GM19395 (cell line): ENCODE measurements at regions not wholly inside any gene's neighbourhood (a gene's known extent, or its start where the extent isn't known, plus 50 kb on each side); places are given as distances from the start of the nearest gene placed in this dataset.
"Not testable (repeated sequence)": the region's sequence is repeated elsewhere in the genome, so short reads cannot be mapped to it uniquely, and the experiment has no call there.

Experiments
- ATAC-seq: cut with Tn5 transposase; IDR thresholded peaks from one replicate; pipeline ENCODE4 v1.9.1; 2021; ENCODE audit warnings: mild to moderate bottlenecking, moderate library complexity; ENCODE audit not compliant: unreplicated experiment

DNA sequence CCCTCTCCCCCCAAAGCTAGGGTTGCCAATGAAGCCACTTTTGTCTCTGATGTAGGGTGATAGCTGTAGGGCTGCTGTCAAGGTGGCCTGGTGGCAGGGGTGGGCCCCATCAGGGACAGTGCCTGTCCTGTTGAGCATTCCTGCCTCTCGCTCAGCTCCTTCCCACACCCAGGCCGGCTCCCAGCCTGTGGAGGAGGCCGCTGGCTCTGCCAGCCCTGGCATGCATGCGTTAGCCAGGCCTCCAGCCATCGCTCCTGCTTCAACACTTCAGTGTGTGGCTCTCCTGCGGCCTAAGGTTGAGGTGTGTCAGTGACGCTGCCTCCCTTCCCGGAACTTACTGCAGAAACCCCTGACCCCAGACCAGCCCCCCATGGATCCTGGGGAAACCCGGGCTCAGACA lies 194.5 kb downstream of the TBC1D2B start:
- not testable (repeated sequence) for ATAC-seq

DNA sequence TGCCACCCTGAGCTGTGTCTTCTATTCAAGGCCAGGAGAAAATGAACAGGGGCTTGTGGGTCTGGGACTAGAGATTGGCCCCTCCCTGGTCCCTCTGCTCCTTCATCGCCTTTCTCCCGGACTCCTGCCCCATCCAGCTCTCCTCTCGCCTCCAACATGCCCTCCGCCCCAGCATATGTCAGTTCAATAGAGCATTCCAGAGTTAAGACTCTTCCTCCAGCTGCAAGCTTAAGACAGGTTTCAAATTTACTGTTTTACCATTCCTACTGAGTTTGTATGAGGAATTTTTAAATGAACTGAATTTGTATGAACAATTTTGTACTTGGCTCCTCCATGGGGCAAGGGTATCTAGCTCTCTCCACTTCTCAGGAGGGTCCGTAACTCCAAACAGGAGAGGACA lies 195.6 kb downstream of the TBC1D2B start:
- ATAC-seq = no peak

DNA sequence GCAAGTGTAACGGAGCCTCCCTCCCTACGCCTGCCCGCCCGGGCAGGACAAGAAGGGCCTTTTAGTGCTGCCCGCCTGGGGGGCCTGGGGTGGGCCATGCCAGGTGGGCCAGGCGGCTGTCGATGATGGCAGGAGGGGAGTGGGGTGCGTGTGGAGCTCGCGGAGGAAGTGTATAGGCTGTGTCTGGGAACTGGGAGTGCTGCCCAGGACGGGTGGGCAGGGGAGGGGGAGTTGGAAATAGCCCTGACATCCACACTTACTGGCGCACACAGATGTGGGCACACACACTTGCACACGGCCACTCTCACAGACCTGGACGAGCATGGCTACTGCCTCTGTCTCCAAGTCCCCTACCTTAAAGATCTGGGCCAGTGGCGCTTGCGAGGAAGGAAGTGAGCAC lies 196.0 kb downstream of the TBC1D2B start:
- ATAC-seq = not testable (repeated sequence)

DNA sequence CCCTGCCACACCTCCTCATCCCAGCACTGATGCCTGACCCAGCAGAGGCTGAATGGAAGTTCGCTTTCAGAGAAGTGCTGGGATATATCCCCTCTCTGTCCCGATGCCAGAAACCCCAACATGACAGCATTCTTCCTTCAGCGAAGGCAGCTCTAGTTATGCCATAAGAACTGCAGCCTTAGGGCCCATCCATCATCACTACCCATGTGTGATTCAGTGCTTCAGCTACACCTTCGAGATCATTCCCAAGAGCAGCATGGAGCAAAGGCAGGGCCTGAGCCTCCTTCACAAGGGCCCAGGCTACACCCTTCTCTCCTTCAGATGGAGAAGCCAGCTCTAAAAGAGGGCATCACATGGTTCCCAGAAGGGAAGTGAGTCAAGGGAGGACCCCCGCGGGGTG lies 198.0 kb downstream of the TBC1D2B start:
- ATAC-seq = not testable (repeated sequence)

DNA sequence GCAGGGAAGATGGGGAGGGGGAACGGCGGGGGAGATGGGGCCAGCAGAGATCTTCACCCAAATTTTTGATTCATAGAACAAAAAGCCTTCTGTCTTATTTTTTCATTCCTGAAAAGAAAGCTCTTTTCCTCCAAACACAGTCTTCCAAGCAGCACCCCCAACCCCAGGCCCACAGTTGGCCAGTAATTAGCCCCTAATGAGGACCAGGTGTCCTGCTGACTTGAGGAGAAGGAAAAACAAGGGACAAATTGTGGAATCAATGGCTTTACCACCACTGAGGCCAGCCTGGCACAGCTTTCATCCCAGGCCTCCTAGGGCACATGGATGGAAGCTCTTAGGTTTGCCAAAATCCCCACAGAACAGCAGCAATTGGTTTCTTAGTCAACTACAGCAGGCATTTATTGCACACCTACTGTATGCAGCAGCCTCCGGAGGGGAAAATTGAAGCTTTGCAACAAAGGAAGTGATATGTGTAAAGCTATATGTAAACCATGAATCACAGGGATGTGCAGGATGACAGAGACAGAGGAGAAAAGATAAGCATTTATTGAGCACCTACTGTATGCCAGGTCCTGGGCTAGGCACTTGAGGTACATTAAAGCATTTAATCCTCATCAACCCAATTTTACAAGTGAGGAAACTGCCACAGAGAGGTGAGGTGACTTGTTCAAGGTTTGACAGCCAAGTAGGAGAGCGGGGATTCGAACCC lies 199.5 kb downstream of the TBC1D2B start:
- no peak for ATAC-seq

DNA sequence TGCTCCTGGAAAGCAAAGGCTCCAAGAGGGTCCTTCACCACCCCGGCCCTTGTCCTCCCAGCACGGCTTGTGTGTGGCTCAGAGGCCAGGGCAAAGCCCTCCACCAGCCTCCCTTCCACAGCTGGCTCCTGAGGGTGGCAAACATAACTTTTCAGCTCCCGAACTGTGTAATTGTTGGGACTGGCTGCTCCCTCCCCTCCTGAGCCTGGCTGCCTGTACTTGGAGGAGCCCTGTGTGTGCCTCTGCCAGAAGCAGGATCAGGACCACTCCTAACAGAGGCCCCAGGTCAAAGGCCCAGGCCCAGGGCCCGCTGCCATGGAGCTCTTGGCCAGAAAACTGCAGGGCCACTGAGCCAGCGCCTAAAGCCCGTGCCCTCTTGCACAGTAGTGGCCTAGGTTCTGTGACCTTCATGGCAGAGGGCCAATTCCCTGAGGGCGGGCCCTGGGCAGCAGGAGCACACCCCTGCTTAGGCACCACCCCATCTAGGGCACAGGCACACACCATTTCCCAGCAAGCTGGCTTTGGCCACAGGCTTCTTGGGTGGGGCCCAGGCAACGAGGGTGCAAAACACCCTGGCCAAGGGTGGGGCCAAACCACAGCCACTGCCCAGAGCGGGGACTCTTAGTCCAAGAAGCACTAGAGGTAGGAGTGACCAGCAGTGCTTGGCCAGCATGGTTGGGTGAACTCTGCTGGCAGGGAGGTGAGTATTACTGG lies 201.2 kb downstream of the TBC1D2B start:
- ATAC-seq = not testable (repeated sequence)

DNA sequence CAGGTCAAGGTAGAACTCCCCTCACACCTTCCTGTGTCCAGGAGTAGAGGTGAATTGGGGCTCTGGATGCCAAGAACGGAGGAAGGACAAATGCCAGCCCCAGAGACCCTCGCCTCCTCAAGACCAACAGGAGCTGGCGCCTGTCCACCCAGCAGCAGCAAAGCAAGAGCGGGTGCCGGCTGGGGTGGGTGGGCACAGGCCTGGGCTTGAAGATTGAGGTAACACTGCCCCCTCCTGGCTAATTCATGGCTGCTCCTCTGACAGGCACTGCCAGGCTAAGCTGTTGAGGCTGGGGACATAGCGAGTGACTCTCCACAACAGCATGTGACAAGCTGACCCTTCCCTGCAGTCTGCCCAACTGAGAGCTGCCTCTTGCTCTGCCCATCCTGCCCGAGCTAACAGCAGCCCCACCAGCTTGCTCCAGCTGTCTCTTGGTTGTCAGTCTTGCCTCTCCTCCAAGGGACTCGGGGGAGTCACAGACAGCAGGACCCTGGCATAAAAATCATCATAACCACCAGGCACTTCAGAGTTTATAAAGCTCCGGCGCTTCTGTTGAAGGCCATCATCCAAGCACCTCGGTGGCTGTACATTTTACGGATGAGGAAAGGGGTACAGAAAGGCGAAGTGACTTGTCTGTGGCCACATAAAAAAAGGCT lies 202.3 kb downstream of the TBC1D2B start:
- not testable (repeated sequence) for ATAC-seq

DNA sequence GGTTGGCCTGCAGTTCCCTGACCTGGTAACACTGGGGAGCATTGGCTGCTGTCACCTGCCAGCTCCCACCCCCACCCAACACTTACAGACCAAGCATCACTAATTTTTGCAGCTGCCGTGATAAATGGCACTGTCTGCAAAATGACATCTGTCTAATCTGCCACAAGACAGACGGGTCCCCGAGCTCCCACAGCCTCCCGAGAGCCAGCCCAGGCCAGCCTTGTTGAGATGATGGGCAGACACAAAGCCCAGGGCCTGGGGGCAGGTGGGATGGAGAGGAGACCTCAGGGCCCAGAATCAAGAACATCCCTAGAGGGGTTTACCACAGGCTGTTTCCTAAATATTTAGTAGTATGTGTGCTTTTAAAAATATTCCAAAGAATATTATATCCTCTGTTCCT lies 203.4 kb downstream of the TBC1D2B start:
- ATAC-seq = no peak

DNA sequence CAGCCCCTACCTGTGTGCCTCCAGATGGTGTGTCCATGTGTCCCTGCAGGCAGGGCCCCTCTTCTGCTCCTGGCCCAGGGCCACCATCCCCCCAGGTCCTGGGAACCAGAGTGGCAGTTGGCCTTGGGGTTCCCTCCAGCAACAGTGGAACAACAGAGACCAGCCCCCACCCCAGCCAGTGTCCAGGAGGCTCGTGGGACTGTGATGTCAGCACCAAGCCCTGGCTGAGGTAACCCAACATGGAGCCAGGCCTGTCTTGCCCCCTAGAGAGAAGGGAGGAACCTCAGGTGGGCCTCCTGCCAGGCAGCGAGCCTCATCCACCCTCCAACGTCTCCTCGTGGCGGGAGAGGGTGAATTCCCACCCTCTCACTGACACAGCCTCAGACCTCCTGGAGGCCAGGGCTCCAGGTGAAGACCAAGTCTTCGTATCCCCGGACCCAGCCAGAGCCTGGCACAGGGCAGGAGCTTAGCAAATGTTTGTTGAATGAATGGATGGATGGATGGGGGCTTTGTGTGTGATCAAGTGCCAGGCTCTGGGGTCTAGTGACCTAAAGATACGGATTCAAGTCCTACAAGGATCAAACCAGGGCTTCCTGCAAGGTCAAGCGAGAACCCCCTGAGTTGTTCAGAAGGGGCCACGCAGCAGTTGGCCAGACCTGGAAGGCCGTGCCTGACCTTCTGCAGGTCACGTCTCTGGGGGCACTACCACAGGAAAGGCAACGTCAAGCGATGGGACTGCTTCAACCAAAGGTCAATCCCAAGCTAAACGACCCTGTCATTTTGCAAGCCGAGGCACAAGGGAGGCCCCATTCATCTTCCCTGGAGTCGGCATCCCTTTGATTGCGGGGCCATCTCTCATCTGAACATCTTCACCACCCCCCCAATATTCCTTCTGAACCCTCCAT lies 204.7 kb downstream of the TBC1D2B start:
- not testable (repeated sequence) for ATAC-seq

DNA sequence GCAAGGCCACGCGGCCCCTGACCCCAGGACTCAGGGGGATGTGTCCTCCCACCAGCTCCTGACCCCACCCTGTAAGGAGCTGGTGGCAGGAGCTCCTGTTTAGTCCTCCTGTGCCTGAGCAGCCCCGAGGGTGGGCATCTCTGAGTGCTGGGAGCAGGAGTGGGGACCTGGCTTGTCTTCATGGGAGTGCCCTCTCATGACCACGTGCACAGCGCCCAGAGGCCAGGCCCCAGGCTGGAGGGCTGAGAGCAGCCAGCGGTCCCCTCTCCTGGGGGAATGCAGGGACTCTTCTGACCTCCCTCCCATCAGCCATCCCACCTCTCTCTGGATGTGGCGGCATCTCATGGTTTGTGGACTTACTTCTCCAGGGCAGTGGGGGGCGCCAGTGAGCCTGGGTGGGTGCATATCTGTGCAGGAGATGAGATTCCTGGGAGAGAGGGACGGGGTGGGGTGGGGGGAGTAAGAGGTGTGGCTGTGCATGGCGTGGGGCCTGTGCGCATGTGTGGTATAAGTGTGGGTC lies 205.6 kb downstream of the TBC1D2B start:
- no peak for ATAC-seq

DNA sequence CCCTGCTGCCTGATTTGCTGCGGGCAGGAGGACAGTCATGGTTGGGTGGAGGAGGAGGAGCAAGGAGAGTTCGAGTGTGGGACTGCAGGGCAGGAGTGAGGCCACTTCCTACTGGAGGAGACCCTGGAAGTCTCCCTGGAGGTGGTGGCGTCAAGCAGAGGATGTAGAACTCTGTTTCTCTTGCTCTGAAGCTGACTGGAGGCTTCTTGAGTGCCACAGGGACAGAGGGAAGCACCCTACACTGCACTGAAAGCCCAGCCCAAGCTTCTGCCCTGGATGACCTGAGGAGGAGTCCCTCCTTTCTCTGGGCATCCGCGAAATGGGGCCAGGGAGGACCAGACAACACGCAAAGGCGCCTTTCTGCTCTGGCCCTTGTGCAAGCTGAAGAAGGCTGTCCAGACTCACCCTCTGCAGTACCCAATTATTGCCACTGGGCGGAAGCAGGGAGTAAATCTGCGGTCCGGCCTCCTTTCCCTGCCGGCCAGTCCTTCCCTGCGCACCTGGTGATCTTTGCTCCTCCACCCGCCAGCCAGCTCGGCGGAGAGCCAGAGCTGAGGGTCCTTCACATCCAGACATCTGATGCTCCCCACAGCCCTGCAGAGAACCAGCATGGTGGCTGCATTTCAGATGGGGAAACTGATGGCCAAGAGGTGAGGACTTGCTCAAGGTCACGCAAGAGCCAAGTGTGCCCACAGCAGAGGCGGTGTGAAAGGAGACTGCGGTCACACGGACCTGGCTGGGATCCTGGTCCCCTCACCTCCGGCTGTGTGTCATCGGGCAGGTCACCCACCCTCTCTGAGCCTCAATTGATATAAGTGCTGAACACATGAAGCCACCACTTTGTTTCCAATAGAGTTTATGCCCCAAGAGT lies 207.1 kb downstream of the TBC1D2B start:
- no peak for ATAC-seq

DNA sequence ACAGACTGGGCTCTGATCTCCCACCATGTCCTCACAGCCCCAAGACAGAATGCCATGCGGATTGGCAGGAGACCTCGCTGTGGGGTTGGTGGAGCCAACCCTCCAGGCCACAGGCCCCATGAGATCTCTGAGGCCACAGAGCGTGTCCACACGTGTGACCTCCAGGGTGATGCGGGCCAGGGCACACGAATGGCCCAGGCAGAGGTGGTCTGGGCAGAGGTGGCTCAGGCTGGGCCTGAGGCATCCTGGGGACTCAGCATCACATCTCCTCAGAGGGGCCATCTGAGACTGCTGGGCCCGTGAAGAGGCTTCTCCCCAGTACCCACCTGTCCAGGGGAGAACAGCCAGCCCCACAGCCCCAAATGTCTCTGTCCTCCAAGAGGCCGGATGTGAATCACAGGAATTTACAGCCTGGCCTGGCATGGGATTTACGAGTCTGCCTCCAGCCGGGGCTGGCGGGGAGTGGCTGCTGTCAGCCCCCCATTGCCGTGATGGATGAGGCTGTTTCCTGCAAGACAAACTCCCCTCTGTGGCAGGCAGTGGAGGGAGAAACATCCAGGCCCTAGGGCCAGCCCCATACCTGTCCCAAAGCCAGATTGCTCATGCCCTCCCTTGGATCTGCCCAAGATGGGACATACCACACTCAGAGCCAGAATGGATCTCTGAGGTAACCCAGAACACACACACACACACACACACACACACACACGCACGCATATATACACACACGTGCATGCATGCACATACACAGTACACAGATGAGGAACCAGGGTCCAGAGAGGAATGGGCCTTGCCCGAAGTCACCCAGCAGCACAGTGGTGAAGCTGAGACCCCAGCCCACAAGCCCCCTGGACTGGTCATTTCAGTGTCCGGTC lies 208.3 kb downstream of the TBC1D2B start:
- no peak for ATAC-seq

DNA sequence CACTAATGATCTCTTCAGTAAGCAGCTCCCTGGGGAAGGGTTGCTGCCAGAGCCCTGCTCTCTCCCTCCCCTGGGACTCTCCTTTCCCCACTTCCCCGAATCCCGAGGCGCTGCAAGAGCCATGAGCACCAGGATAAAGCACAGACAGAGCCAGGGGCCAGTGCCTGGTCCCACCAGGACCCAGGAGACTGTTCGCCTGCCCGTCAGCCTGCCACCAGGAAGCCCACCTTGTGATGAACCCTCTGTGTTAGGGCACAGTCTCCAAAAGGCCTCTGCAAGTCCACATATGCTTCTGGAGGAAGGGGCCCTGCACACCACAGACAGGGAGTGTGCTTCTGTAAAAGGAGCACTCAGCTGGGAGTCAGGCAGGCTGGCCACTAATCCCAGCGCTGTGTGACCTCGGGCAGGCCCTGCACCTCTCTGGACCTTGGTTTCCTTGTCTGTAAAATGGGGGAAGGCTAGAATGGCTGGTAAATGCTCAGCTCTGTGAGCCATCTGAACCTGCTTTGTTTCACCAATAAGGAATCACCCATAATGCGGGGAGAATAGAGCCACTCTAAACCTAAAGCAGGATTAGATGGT lies 209.4 kb downstream of the TBC1D2B start:
- ATAC-seq = not testable (repeated sequence)

DNA sequence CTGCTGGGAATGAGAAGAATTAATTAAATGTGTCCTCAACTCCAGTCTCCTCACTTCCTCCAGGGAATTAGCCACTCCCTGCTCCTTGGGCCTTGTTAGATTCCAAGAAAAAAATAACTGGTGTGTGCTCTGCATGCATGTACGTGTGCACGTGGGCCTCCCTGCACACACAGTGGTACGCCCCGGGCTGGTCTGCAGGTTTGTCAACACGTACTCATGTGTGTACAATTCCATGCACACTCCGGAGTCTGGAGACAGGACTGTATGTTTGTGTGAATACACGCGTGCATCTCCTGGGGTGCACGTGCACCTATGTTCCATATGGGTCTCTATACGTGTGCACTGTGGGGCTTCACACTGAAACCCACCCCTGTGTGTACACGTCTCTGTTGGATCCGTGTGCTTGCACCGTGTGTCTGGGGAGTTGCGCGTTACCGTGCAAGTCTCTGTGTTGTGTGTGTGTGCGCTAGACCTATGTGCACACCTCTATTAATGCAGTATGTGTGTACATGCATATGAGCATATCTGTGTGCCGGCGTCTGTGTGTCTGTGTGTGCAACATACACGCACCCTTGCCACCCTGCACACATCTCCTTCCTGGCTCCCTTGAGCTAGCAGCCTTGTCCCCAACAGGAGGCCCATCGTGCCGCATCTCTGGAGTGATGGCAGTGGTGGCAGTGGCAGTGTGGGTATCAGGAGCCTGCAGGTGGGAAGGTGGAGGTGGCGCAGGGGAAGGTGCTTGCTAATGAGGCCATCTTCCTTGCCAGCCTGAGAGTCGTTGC lies 210.1 kb downstream of the TBC1D2B start:
- no peak for ATAC-seq

DNA sequence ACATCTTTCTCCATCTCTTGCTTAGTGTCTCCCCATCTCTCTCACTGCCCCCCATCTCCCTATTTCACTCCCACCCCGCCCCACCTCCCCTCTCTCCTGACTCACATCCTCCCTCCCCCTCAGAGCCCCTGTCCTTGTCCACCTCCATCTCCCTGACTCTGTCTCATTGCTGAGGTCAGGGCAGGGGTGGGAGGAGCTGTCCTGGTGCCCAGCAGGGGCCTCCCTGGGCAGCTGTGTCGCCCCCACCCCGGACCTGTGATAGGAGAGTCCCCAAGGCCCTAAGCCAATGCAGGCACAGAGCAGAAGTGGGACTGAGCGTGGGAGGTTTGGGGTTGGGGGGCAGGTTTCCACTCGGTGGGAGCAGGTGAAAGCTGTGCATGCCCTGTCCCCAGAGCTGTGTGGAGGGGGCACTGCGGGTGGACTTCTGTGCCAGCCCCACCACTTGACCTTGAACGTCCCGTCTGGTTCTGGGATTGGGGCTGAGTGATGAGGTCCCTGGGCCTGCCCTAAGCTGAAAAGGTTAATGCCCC lies 210.8 kb downstream of the TBC1D2B start:
- no peak for ATAC-seq

DNA sequence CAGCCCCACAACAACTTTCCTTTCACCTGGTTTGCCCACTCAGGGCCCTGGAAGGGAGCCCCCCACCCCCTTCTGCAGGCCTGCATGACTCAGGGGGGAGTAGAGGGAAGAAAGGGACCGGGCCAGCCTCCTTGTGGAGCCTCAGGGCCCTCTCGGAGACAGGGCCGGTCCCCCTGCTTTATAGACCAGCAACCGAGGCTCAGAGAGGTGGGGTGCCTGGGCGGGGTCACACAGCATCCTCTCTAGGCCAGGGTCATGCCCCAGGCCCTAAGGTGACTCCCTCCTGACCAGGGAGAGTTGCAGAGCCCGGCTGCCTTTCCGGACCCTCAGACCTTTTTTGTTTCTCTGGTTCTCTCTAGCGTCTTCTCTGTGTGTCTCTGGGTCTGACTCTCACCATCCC lies 211.3 kb downstream of the TBC1D2B start:
- no peak for ATAC-seq

DNA sequence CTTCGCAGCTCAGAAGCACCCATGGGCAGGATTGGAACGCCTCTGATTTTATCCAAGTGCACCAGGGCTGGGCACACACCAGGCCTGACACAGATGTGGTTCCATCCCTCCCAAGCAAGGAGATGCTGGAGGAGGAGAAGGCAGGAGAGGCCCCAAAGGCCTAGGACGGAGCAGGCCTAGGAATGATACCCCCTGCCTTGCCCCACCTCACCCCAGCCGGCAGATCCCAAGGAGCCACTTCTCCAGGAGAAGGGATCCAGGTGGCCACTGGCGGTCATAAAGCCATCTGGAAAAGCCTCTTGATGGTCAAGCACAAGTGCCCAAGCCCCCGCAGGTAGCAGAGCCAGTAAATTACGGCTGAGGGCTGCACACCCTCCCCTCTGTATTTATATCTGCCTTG lies 211.8 kb downstream of the TBC1D2B start:
- no peak for ATAC-seq
